H1 (cell line): ENCODE measurements at regions not wholly inside any gene's neighbourhood (a gene's known extent, or its start where the extent isn't known, plus 50 kb on each side); places are given as distances from the start of the nearest gene placed in this dataset.

ENCODE experiments used
- CTCF ChIA-PET: fragments of 300-600 bp; sonication (Branson Sonifier 250); formaldehyde crosslinking; loops from one replicate; lab custom pipeline; 2021; ENCODE audit not compliant: partially characterized antibody; lab: Charles Lee
- POLR2A ChIA-PET: fragments of 300-600 bp; sonication (Branson Sonifier 250); formaldehyde crosslinking; loops from one replicate; lab custom pipeline; 2021; ENCODE audit warnings: inconsistent platforms; ENCODE audit not compliant: partially characterized antibody; lab: Charles Lee
- DNase-seq, 2 experiments: peaks; one replicate each; pipeline versions ENCODE4 v3.0.0 to v3.0.0-alpha.2; 2010 to 2022; ENCODE audit warnings: low spot score in 2 of 2, low read depth in 1 of 2, mixed read lengths in 1 of 2
- FAIRE-seq: peaks from 2 replicates; lab custom pipeline; 2011; peaks lifted over from hg19 to GRCh38; lab: Jason Lieb, UNC
- H2AFZ ChIP-seq: 2 replicates; pipeline ENCODE4 v1.8.1; 2012; ENCODE audit warnings: low read length, inconsistent platforms
- H2AK5ac ChIP-seq: 2 replicates; pipeline ENCODE4 v1.6.1; 2013; ENCODE audit warnings: low read depth, low read length
- H2BK120ac ChIP-seq: replicated peaks from 2 replicates; pipeline ENCODE3; 2013; ENCODE audit warnings: low read depth, low read length, inconsistent platforms
- H2BK12ac ChIP-seq: 2 replicates; pipeline ENCODE4 v1.6.1; 2013; ENCODE audit warnings: low read depth, low read length
- H2BK15ac ChIP-seq: 2 replicates; pipeline ENCODE4 v1.6.1; 2013; ENCODE audit warnings: low read length
- H2BK20ac ChIP-seq: 2 replicates; pipeline ENCODE4 v1.6.1; 2013; ENCODE audit warnings: low read length
- H2BK5ac ChIP-seq: 2 replicates; pipeline ENCODE4 v1.6.1; 2013; ENCODE audit warnings: low read depth, low read length
- H3K14ac ChIP-seq: 2 replicates; pipeline ENCODE4 v1.6.1; 2013; ENCODE audit warnings: inconsistent platforms; ENCODE audit not compliant: insufficient read length
- H3K18ac ChIP-seq: 2 replicates; pipeline ENCODE4 v1.6.1; 2013; ENCODE audit warnings: low read length; ENCODE audit errors: extremely low read depth
- H3K23ac ChIP-seq: 2 replicates; pipeline ENCODE4 v1.6.1; 2013; ENCODE audit warnings: inconsistent platforms; ENCODE audit not compliant: insufficient read length
- H3K23me2 ChIP-seq: 2 replicates; pipeline ENCODE4 v1.6.1; 2013; ENCODE audit warnings: low read depth, low read length
- H3K27ac ChIP-seq: 2 replicates; pipeline ENCODE4 v1.6.1; 2011; ENCODE audit warnings: low read depth, low read length, inconsistent platforms
- H3K27me3 ChIP-seq, 4 experiments: replicated peaks in 1 of 4; 1 replicate in 1 of 4; 2 replicates in 3 of 4; pipeline versions ENCODE4 v1.6.1 to v1.8.1; 2011 to 2013; ENCODE audit warnings: low read length in 3 of 4, mild to moderate bottlenecking in 3 of 4, inconsistent platforms in 2 of 4, mixed read lengths in 2 of 4, moderate library complexity in 1 of 4; ENCODE audit not compliant: control insufficient read depth in 3 of 4, insufficient read depth in 3 of 4; ENCODE audit errors: extremely low read depth in 1 of 4
- H3K36me3 ChIP-seq, 4 experiments: 2 replicates each; pipeline versions ENCODE4 v1.6.1 to v1.8.1; 2011 to 2013; ENCODE audit warnings: mild to moderate bottlenecking in 4 of 4, low read length in 3 of 4, moderate library complexity in 2 of 4, control low read depth in 1 of 4, inconsistent platforms in 1 of 4; ENCODE audit not compliant: insufficient read depth in 4 of 4, control insufficient read depth in 2 of 4
- H3K4ac ChIP-seq: replicated peaks from 2 replicates; pipeline ENCODE3; 2013; ENCODE audit warnings: low read length, low read depth, mixed read lengths, inconsistent platforms; ENCODE audit not compliant: insufficient read length
- H3K4me1 ChIP-seq, 4 experiments: replicated peaks in 1 of 4; 1 replicate in 1 of 4; 2 replicates in 3 of 4; pipeline versions ENCODE4 v1.6.1 to v1.8.1; 2011 to 2013; ENCODE audit warnings: low read length in 3 of 4, inconsistent platforms in 2 of 4, mixed read lengths in 1 of 4; ENCODE audit not compliant: insufficient read depth in 4 of 4, control insufficient read depth in 3 of 4
- H3K4me2 ChIP-seq, 2 experiments: 2 replicates each; pipeline versions ENCODE4 v1.6.1 to v1.8.1; 2011 to 2013; ENCODE audit warnings: low read depth in 2 of 2, low read length in 2 of 2, control low read depth in 1 of 2, inconsistent platforms in 1 of 2, mild to moderate bottlenecking in 1 of 2; ENCODE audit not compliant: insufficient read depth in 1 of 2
- H3K4me3 ChIP-seq, 4 experiments: fragments of 200-600, 300-600 bp in 1 of 4; sonication (generic), shearing (Covaris generic), sonication (Bioruptor Twin) in 1 of 4; 2 replicates each; pipeline versions ENCODE4 v1.5.1 to v1.8.1; 2011 to 2016; ENCODE audit warnings: low read length in 4 of 4, low read depth in 3 of 4, control low read depth in 2 of 4, inconsistent platforms in 2 of 4, mild to moderate bottlenecking in 2 of 4, mixed read lengths in 1 of 4, moderate library complexity in 1 of 4; ENCODE audit not compliant: insufficient read depth in 2 of 4; ENCODE audit errors: extremely low read depth in 1 of 4
- H3K56ac ChIP-seq: replicated peaks from 2 replicates; pipeline ENCODE3; 2013; ENCODE audit warnings: low read depth, mild to moderate bottlenecking, mixed read lengths, low read length, inconsistent platforms; ENCODE audit not compliant: insufficient read length
- H3K79me1 ChIP-seq: 2 replicates; pipeline ENCODE4 v1.6.1; 2013; ENCODE audit warnings: low read depth, low read length, control low read depth
- H3K79me2 ChIP-seq, 2 experiments: 2 replicates each; pipeline versions ENCODE4 v1.6.1 to v1.8.1; 2012 to 2013; ENCODE audit warnings: low read length in 2 of 2, mild to moderate bottlenecking in 2 of 2, inconsistent platforms in 1 of 2; ENCODE audit not compliant: insufficient read depth in 2 of 2, control insufficient read depth in 1 of 2
- H3K9ac ChIP-seq, 4 experiments: replicated peaks in 1 of 4; 1 replicate in 1 of 4; 2 replicates in 3 of 4; pipeline versions ENCODE4 v1.6.1 to v1.8.1; 2011 to 2013; ENCODE audit warnings: low read depth in 3 of 4, low read length in 3 of 4, control low read depth in 2 of 4, mild to moderate bottlenecking in 2 of 4, moderate library complexity in 2 of 4, inconsistent platforms in 1 of 4; ENCODE audit errors: extremely low read depth in 1 of 4
- H3K9me3 ChIP-seq, 2 experiments: 2 replicates each; pipeline versions ENCODE4 v1.6.1 to v1.8.1; 2012 to 2013; ENCODE audit warnings: mild to moderate bottlenecking in 2 of 2, moderate library complexity in 2 of 2, control low read depth in 1 of 2, inconsistent platforms in 1 of 2, low read depth in 1 of 2, low read length in 1 of 2, mixed read lengths in 1 of 2; ENCODE audit not compliant: insufficient read depth in 2 of 2
- H4K20me1 ChIP-seq, 2 experiments: replicated peaks in 1 of 2; 2 replicates each; pipeline versions ENCODE3 to v1.8.1; 2011 to 2013; ENCODE audit warnings: inconsistent platforms in 2 of 2, low read length in 2 of 2, mild to moderate bottlenecking in 1 of 2; ENCODE audit not compliant: insufficient read depth in 2 of 2, control insufficient read depth in 1 of 2
- H4K5ac ChIP-seq: 2 replicates; pipeline ENCODE4 v1.6.1; 2013; ENCODE audit warnings: low read length, low read depth, mixed read lengths, inconsistent platforms; ENCODE audit not compliant: insufficient read length
- H4K8ac ChIP-seq: 2 replicates; pipeline ENCODE4 v1.8.0; 2013; ENCODE audit warnings: mild to moderate bottlenecking, moderate library complexity, low read length, inconsistent platforms; ENCODE audit not compliant: insufficient read depth; ENCODE audit errors: extremely low read depth
- H4K91ac ChIP-seq: replicated peaks from 2 replicates; pipeline ENCODE3; 2013; ENCODE audit warnings: low read length, mixed read lengths, inconsistent platforms; ENCODE audit not compliant: insufficient read length
- BCL11A ChIP-seq, 2 experiments: IDR thresholded peaks; one replicate each; pipeline ENCODE4 v1.6.1; 2011; ENCODE audit warnings: low read depth in 2 of 2, low read length in 2 of 2, mild to moderate bottlenecking in 2 of 2
- CHD1 ChIP-seq: IDR thresholded peaks from 2 replicates; pipeline ENCODE4 v1.6.1; 2012; ENCODE audit warnings: low read depth, low read length, improper control_type of control experiment
- CTCF ChIP-seq, 3 experiments: IDR thresholded peaks; 1 replicate in 2 of 3; 2 replicates in 1 of 3; pipeline versions ENCODE4 v1.5.1 to v1.6.1; 2011; ENCODE audit warnings: low read length in 3 of 3, mild to moderate bottlenecking in 3 of 3, inconsistent platforms in 2 of 3, low read depth in 1 of 3, moderate library complexity in 1 of 3; ENCODE audit not compliant: insufficient read depth in 1 of 3; ENCODE audit errors: control extremely low read depth in 1 of 3
- EGR1 ChIP-seq: IDR thresholded peaks from 2 replicates; pipeline ENCODE4 v1.6.1; 2011; ENCODE audit warnings: low read depth, low read length, borderline replicate concordance
- JUN ChIP-seq: IDR thresholded peaks from 2 replicates; pipeline ENCODE4 v1.6.1; 2011; ENCODE audit warnings: low read depth, mild to moderate bottlenecking, improper control_type of control experiment, low read length
- NANOG ChIP-seq: IDR thresholded peaks from 2 replicates; pipeline ENCODE4 v1.6.1; 2011; ENCODE audit warnings: low read length, low read depth, mild to moderate bottlenecking, inconsistent platforms; ENCODE audit not compliant: insufficient read depth, poor library complexity, severe bottlenecking
- RAD21 ChIP-seq, 2 experiments: IDR thresholded peaks in 1 of 2; conservative IDR thresholded peaks in 1 of 2; 2 replicates each; pipeline ENCODE4 v1.6.1; 2011; ENCODE audit warnings: low read depth in 2 of 2, low read length in 2 of 2, improper control_type of control experiment in 1 of 2, inconsistent platforms in 1 of 2, mild to moderate bottlenecking in 1 of 2, moderate library complexity in 1 of 2
- RBBP5 ChIP-seq: IDR thresholded peaks from 2 replicates; pipeline ENCODE4 v1.7.1; 2012; ENCODE audit warnings: low read depth, mild to moderate bottlenecking, inconsistent platforms, low read length, moderate library complexity, borderline replicate concordance
- SIX5 ChIP-seq: IDR thresholded peaks from 2 replicates; pipeline ENCODE4 v1.6.1; 2011; ENCODE audit warnings: mild to moderate bottlenecking, low read depth, low read length
- SRF ChIP-seq: IDR thresholded peaks from 2 replicates; pipeline ENCODE4 v1.6.1; 2011; ENCODE audit warnings: mild to moderate bottlenecking, low read depth, low read length, moderate library complexity
- WGBS, 2 experiments: shearing (Covaris generic) in 1 of 2; methylation state at CpG; one replicate each; pipeline versions ENCODE4 v1.1.6 to v1.1.7; 2013 to 2015; ENCODE audit warnings: low lambda C conversion rate in 2 of 2, mixed read lengths in 2 of 2, inconsistent platforms in 1 of 2, low coverage in 1 of 2, missing lambda C conversion rate in 1 of 2; ENCODE audit not compliant: insufficient replicate concordance in 2 of 2, insufficient coverage in 1 of 2, insufficient read length in 1 of 2; ENCODE audit errors: extremely low coverage in 1 of 2, missing lambda C conversion rate in 1 of 2; 5-methylcytosine and 5-hydroxymethylcytosine counted together
- TF ChIP-seq, protein P1 (sequence below): IDR thresholded peaks from 2 replicates; pipeline ENCODE4 v1.6.1; 2012; ENCODE audit warnings: inconsistent platforms

DNA sequence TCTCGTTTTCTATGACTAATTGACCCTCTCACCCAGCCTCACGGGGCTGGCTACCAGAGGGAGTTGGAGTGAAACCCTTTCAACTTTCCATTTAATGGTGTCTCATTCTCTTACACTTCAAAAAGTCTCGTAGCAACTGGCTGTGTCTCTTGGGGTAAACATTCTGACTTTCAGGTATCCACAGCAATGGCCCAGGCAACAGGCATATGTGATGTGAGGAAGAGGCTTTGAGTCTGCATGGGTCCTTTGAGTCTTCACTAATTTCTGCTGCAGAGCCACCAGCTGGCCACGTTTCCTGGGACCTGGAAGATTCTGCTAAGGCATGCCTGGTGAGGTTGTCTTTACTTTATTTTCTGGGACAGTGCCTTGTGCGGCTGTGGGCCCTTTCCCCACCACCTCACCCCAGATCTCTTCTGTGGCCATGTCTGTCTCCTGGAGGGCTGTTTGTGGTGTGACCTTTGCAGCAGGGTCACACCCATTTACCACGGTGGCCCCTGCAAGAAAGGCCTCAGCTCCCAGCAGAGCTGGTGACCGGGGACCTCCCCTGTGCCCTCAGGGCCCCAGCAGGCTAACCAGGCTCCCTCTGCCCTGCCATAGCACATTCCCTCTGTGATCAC lies 112.5 kb upstream of the FRG1 start:
- DNase-seq (no peak), FAIRE-seq (no peak)
- H3K27ac ChIP-seq = no peak overlapping the region
- H3K36me3 ChIP-seq = no peaks in the 10 kb centered on the region
- POLR2A ChIA-PET = no interaction called here
- no peak overlapping the region for H3K4me3 ChIP-seq
- no peak overlapping the region for H3K4ac ChIP-seq
- no peak overlapping the region for H2BK120ac ChIP-seq
- no peaks in the 10 kb centered on the region for H3K27me3 ChIP-seq
- no peak overlapping the region for H2BK20ac ChIP-seq
- H3K79me1 ChIP-seq = no peaks in the 10 kb centered on the region
- TF ChIP-seq CTCF (IDR thresholded peaks at IDR 0.05; ENCODE audit: control extremely low read depth in 1 of 3, insufficient read depth in 1 of 3, low read depth in 1 of 3, low read length in 3 of 3) = no peak
- no peak for TF ChIP-seq CHD1
- TF ChIP-seq, protein P1, sequence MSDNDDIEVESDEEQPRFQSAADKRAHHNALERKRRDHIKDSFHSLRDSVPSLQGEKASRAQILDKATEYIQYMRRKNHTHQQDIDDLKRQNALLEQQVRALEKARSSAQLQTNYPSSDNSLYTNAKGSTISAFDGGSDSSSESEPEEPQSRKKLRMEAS = no peak
- TF ChIP-seq NANOG = no peak
- TF ChIP-seq EGR1 = no peak
- TF ChIP-seq SRF = no peak
- no peak for TF ChIP-seq BCL11A (IDR thresholded peaks at IDR 0.05; ENCODE audit: low read depth in 2 of 2, low read length in 2 of 2)
- TF ChIP-seq RAD21 (IDR thresholded peaks at IDR 0.05 in 1 of 2, conservative IDR thresholded peaks at IDR 0.05 in 1 of 2; ENCODE audit: low read depth in 2 of 2, low read length in 2 of 2) = no peak
- TF ChIP-seq JUN = no peak
- TF ChIP-seq SIX5 = no peak
- TF ChIP-seq RBBP5 = no peak
- H4K91ac ChIP-seq = peak overlapping the region; percentile 72
- no peak overlapping the region for H2BK15ac ChIP-seq
- 0 out of 2 replicates have a peak overlapping the region, but pooled peaks have one; percentile 63 for H3K18ac ChIP-seq
- H3K9ac ChIP-seq = no peak overlapping the region
- no peak overlapping the region for H2AK5ac ChIP-seq
- no peaks in the 10 kb centered on the region for H4K20me1 ChIP-seq
- no peak overlapping the region for H4K5ac ChIP-seq
- H4K8ac ChIP-seq = peak overlapping the region; percentile 52
- 0 out of 7 replicates have a peak, but pooled peaks cover 0 to 5% (median 0%) of the 10 kb centered on the region in 4 experiments for H3K4me1 ChIP-seq
- CTCF ChIA-PET = no interaction called here
- H2BK12ac ChIP-seq = no peak overlapping the region
- H3K9me3 ChIP-seq = no peaks in the 10 kb centered on the region
- no peaks in the 10 kb centered on the region for H3K23me2 ChIP-seq
- no peak overlapping the region for H3K56ac ChIP-seq
- WGBS, 2 experiments = 85% methylated on average over 7 of the region's 7 CpGs; no CpG with 5 or more reads in 1 of the 2 experiments
- no peaks in the 10 kb centered on the region for H3K79me2 ChIP-seq
- no peak overlapping the region for H2AFZ ChIP-seq
- no peak overlapping the region for H2BK5ac ChIP-seq
- H3K14ac ChIP-seq = no peak overlapping the region
- no peak overlapping the region for H3K23ac ChIP-seq
- no peak overlapping the region for H3K4me2 ChIP-seq
